ENCODE measurements at regions not wholly inside any gene's neighbourhood (a gene's known extent, or its start where the extent isn't known, plus 50 kb on each side); places are given as distances from the start of the nearest gene placed in this dataset.
"Not testable (repeated sequence)": the region's sequence is repeated elsewhere in the genome, so short reads cannot be mapped to it uniquely, and the experiment has no call there.

GRCh38 chr1:235049716-235050378 lies 78.8 kb downstream of the TOMM20 start:
- H3K79me2 ChIP-seq (ENCODE audit: insufficient read depth, low read length); H3K9me3 ChIP-seq (ENCODE audit: control insufficient read depth in 1 of 2, insufficient read depth in 1 of 2, low read depth in 1 of 2, low read length in 2 of 2); H3K27me3 ChIP-seq (ENCODE audit: insufficient read depth, low read length); BruUV-seq (replicated peaks); H2AFZ ChIP-seq (ENCODE audit: low read depth, low read length, poor library complexity, severe bottlenecking); H3K9me2 ChIP-seq (ENCODE audit: insufficient read depth); H4K20me1 ChIP-seq (ENCODE audit: insufficient read depth); H3K9ac ChIP-seq (ENCODE audit: low read length); CTCF ChIA-PET; H3K36me3 ChIP-seq (ENCODE audit: control insufficient read depth in 1 of 2, insufficient read depth in 2 of 2, low read length in 2 of 2); RAD21 ChIA-PET (ENCODE audit: low non-redundant PET in 1 of 2, low total read pairs in 2 of 2, uncharacterized antibody in 2 of 2, unreplicated experiment in 2 of 2); H3K4me2 ChIP-seq (ENCODE audit: low read length); DNase-seq (ENCODE audit: low read depth, low spot score); H3K4me3 ChIP-seq (replicated peaks in 1 of 2; ENCODE audit: low read depth in 1 of 2, low read length in 2 of 2); intact Hi-C loops (cut with micrococcal nuclease); H3K27ac ChIP-seq (ENCODE audit: low read depth, low read length); ATAC-seq: not testable (repeated sequence)
- POLR2A ChIA-PET: interaction anchor here (1.2 kb wide), 1 partner anchor 70 kb away, joined by 3 read pairs; no protein-coding TSS in a partner anchor
- H3K4me1 ChIP-seq (ENCODE audit: control insufficient read depth in 1 of 2, insufficient read depth in 2 of 2, low read length in 2 of 2): peaks cover 0 to 11% of the 10 kb centered on the region in 2 experiments; a peak in 2 of 4 replicates

GRCh38 chr1:235049217-235049616 lies 79.4 kb downstream of the TOMM20 start:
- RAD21 ChIA-PET (ENCODE audit: low non-redundant PET in 1 of 2, low total read pairs in 2 of 2, uncharacterized antibody in 2 of 2, unreplicated experiment in 2 of 2): no interaction called here
- Histone ChIP-seq H3K27me3 (ENCODE audit: insufficient read depth, low read length) (no peaks in the 10 kb centered on the region), H4K20me1 (ENCODE audit: insufficient read depth) (no peaks in the 10 kb centered on the region), H3K79me2 (ENCODE audit: insufficient read depth, low read length) (no peaks in the 10 kb centered on the region), H3K4me2 (ENCODE audit: low read length) (no peak overlapping the region), H3K4me3 (replicated peaks in 1 of 2; ENCODE audit: low read depth in 1 of 2, low read length in 2 of 2) (no peak overlapping the region), H2AFZ (ENCODE audit: low read depth, low read length, poor library complexity, severe bottlenecking) (no peak overlapping the region), H3K9ac (ENCODE audit: low read length) (no peak overlapping the region), H3K9me3 (ENCODE audit: control insufficient read depth in 1 of 2, insufficient read depth in 1 of 2, low read depth in 1 of 2, low read length in 2 of 2) (no peaks in the 10 kb centered on the region), H3K36me3 (ENCODE audit: control insufficient read depth in 1 of 2, insufficient read depth in 2 of 2, low read length in 2 of 2) (no peaks in the 10 kb centered on the region), H3K9me2 (ENCODE audit: insufficient read depth) (no peaks in the 10 kb centered on the region), H3K27ac (ENCODE audit: low read depth, low read length) (no peak overlapping the region), H3K4me1 (ENCODE audit: control insufficient read depth in 1 of 2, insufficient read depth in 2 of 2, low read length in 2 of 2) (peaks cover 0 to 11% of the 10 kb centered on the region in 2 experiments; a peak in 2 of 4 replicates)
- intact Hi-C loops (cut with micrococcal nuclease): no loop called here
- no TSS peak for BruUV-seq (replicated peaks)
- CTCF ChIA-PET: no interaction called here
- POLR2A ChIA-PET: no interaction called here
- TF ChIP-seq POLR2A (IDR thresholded peaks at IDR 0.05; ENCODE audit: borderline replicate concordance, extremely low read depth, insufficient read depth, insufficient read length) (no peak), EZH2 (IDR thresholded peaks at IDR 0.05) (no peak), SIN3A (IDR thresholded peaks at IDR 0.05; ENCODE audit: low read depth) (no peak)
- no peak for ATAC-seq
- DNase-seq (ENCODE audit: low read depth, low spot score): no peak
